GM21723 (cell line): ENCODE measurements at regions not wholly inside any gene's neighbourhood (a gene's known extent, or its start where the extent isn't known, plus 50 kb on each side); places are given as distances from the start of the nearest gene placed in this dataset.
"Not testable (repeated sequence)": the region's sequence is repeated elsewhere in the genome, so short reads cannot be mapped to it uniquely, and the experiment has no call there.

Source experiments
- ATAC-seq: cut with Tn5 transposase; IDR thresholded peaks from one replicate; pipeline ENCODE4 v1.9.1; 2021; ENCODE audit warnings: mild to moderate bottlenecking, moderate library complexity; ENCODE audit not compliant: unreplicated experiment

GRCh38 chr2:176789751-176790150, 422.8 kb upstream of the HNRNPA3 start:
- ATAC-seq = no peak

GRCh38 chr2:176790468-176790867, 422.1 kb upstream of the HNRNPA3 start:
- no peak for ATAC-seq

GRCh38 chr2:176793792-176794191, 418.8 kb upstream of the HNRNPA3 start:
- ATAC-seq = no peak

- no peak for ATAC-seq
Measured at GRCh38 chr2:176794392-176794791, 418.2 kb upstream of the HNRNPA3 start.

- ATAC-seq = no peak
Measured at GRCh38 chr2:176795823-176796222, 416.8 kb upstream of the HNRNPA3 start.

- not testable (repeated sequence) for ATAC-seq
Measured at GRCh38 chr2:176796677-176797076, 415.9 kb upstream of the HNRNPA3 start.

- ATAC-seq = no peak
Measured at GRCh38 chr2:176804392-176804791, 408.2 kb upstream of the HNRNPA3 start.

- ATAC-seq = no peak
Measured at GRCh38 chr2:176805345-176805744, 407.2 kb upstream of the HNRNPA3 start.

- no peak for ATAC-seq
Measured at GRCh38 chr2:176812246-176812775, 400.3 kb upstream of the HNRNPA3 start.

- no peak for ATAC-seq
Measured at GRCh38 chr2:176813156-176813555, 399.4 kb upstream of the HNRNPA3 start.

GRCh38 chr2:176813621-176814049, 399.0 kb upstream of the HNRNPA3 start:
- no peak for ATAC-seq

- ATAC-seq = no peak
Measured at GRCh38 chr2:176814274-176814673, 398.3 kb upstream of the HNRNPA3 start.

- ATAC-seq = no peak
Measured at GRCh38 chr2:176814740-176815367, 397.7 kb upstream of the HNRNPA3 start.

- ATAC-seq = no peak
Measured at GRCh38 chr2:176817061-176817565, 395.5 kb upstream of the HNRNPA3 start.

- ATAC-seq = no peak
Measured at GRCh38 chr2:176818076-176818475, 394.5 kb upstream of the HNRNPA3 start.

GRCh38 chr2:176818617-176819016, 394.0 kb upstream of the HNRNPA3 start:
- no peak for ATAC-seq

GRCh38 chr2:176819306-176819705, 393.3 kb upstream of the HNRNPA3 start:
- ATAC-seq = no peak

- ATAC-seq = no peak
Measured at GRCh38 chr2:176820371-176820932, 392.1 kb upstream of the HNRNPA3 start.

GRCh38 chr2:176821350-176821749, 391.2 kb upstream of the HNRNPA3 start:
- no peak for ATAC-seq

GRCh38 chr2:176822060-176822459, 390.5 kb upstream of the HNRNPA3 start:
- ATAC-seq = no peak

GRCh38 chr2:176826356-176826755, 386.2 kb upstream of the HNRNPA3 start:
- no peak for ATAC-seq

GRCh38 chr2:176826984-176827668, 385.5 kb upstream of the HNRNPA3 start:
- ATAC-seq = no peak
